ENCODE measurements at regions not wholly inside any gene's neighbourhood (a gene's known extent, or its start where the extent isn't known, plus 50 kb on each side); places are given as distances from the start of the nearest gene placed in this dataset.

DNA sequence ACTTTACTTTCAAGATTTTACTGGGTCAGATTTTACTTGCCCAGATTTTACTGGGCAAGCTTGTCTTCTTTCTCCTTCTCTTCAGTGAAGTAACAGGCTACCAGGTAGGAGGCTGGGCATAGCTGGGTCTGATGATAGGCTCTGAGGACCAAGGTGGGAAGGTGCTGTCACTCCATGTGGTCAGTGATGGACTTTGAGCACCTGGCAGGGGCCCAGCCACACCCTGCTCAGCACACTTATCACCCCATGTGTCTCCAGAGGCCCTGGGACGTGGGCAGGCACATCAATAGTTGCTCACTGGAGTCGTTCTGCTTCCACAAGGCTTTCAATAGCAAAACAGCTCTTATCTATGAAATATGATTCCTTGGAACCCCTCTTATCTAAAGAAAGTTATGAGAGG is 70.5 kb upstream of the GPR26 start:
- no peak for TF ChIP-seq EZH2 (IDR thresholded peaks at IDR 0.05; ENCODE audit: low read length)
- TF ChIP-seq, protein P1, sequence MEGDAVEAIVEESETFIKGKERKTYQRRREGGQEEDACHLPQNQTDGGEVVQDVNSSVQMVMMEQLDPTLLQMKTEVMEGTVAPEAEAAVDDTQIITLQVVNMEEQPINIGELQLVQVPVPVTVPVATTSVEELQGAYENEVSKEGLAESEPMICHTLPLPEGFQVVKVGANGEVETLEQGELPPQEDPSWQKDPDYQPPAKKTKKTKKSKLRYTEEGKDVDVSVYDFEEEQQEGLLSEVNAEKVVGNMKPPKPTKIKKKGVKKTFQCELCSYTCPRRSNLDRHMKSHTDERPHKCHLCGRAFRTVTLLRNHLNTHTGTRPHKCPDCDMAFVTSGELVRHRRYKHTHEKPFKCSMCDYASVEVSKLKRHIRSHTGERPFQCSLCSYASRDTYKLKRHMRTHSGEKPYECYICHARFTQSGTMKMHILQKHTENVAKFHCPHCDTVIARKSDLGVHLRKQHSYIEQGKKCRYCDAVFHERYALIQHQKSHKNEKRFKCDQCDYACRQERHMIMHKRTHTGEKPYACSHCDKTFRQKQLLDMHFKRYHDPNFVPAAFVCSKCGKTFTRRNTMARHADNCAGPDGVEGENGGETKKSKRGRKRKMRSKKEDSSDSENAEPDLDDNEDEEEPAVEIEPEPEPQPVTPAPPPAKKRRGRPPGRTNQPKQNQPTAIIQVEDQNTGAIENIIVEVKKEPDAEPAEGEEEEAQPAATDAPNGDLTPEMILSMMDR (optimal IDR thresholded peaks at IDR 0.05 in 1 of 3, IDR thresholded peaks at IDR 0.05 in 1 of 3, conservative IDR thresholded peaks at IDR 0.05 in 1 of 3; ENCODE audit: extremely low read depth in 1 of 3, insufficient read depth in 2 of 3, low read length in 3 of 3) = no peak
